Skeletal muscle satellite cell (primary cell): ENCODE measurements at regions not wholly inside any gene's neighbourhood (a gene's known extent, or its start where the extent isn't known, plus 50 kb on each side); places are given as distances from the start of the nearest gene placed in this dataset.

Experiments used
- H3K27me3 ChIP-seq: 2 replicates; pipeline ENCODE4 v1.7.0; 2013; ENCODE audit warnings: low read length; ENCODE audit not compliant: control insufficient read depth, insufficient read depth
- H3K36me3 ChIP-seq: 2 replicates; pipeline ENCODE4 v1.7.0; 2013; ENCODE audit warnings: mild to moderate bottlenecking, control low read depth, low read length; ENCODE audit not compliant: insufficient read depth
- H3K4me1 ChIP-seq: 2 replicates; pipeline ENCODE4 v1.7.0; 2013; ENCODE audit warnings: low read length; ENCODE audit not compliant: control insufficient read depth, insufficient read depth
- H3K4me2 ChIP-seq: 2 replicates; pipeline ENCODE4 v1.7.0; 2013; ENCODE audit warnings: mild to moderate bottlenecking, low read length
- H3K4me3 ChIP-seq: 2 replicates; pipeline ENCODE4 v1.7.0; 2013; ENCODE audit warnings: low read length
- H3K9ac ChIP-seq: 2 replicates; pipeline ENCODE4 v1.7.0; 2013; ENCODE audit warnings: mild to moderate bottlenecking, low read depth, low read length, moderate library complexity
- H3K9me3 ChIP-seq: replicated peaks from 2 replicates; pipeline ENCODE4 v1.7.0; 2013; ENCODE audit warnings: mild to moderate bottlenecking, control low read depth, low read length

DNA sequence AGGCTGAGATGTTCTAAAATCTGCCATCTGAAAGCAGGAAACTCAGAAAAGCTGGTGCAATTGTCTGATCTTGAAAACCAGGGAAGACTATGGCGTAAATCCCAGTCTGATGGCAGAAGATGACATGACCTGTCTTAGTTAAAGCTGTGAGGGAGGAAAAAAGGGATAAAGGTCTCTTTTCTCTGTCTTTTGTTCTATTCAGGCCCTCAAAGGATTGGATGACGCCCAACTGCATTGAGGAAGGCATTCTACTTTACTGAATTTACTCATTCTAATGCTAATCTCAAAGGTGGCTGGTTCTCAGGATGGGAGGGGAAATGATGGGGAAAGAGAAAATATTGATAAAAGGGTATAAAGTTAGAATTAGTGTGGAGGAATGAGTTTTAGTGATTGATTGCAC lies 312.8 kb upstream of the CTNND2 start:
- Histone ChIP-seq H3K9ac (no peak overlapping the region), H3K36me3 (no peaks in the 10 kb centered on the region), H3K4me2 (no peak overlapping the region), H3K27me3 (no peaks in the 10 kb centered on the region), H3K9me3 (no peaks in the 10 kb centered on the region), H3K4me1 (no peaks in the 10 kb centered on the region), H3K4me3 (no peak overlapping the region)

- Histone ChIP-seq H3K36me3 (no peaks in the 10 kb centered on the region), H3K9ac (no peak overlapping the region), H3K27me3 (no peaks in the 10 kb centered on the region), H3K4me1 (no peaks in the 10 kb centered on the region), H3K9me3 (no peaks in the 10 kb centered on the region), H3K4me3 (no peak overlapping the region), H3K4me2 (no peak overlapping the region)
Measured at GRCh38 chr5:12214267-12215015, 310.2 kb upstream of the CTNND2 start.

- Histone ChIP-seq H3K27me3 (no peaks in the 10 kb centered on the region), H3K4me1 (no peaks in the 10 kb centered on the region), H3K4me2 (no peak overlapping the region), H3K4me3 (no peak overlapping the region), H3K9me3 (no peaks in the 10 kb centered on the region), H3K9ac (no peak overlapping the region), H3K36me3 (no peaks in the 10 kb centered on the region)
Measured at GRCh38 chr5:12208366-12209100, 304.3 kb upstream of the CTNND2 start.

DNA sequence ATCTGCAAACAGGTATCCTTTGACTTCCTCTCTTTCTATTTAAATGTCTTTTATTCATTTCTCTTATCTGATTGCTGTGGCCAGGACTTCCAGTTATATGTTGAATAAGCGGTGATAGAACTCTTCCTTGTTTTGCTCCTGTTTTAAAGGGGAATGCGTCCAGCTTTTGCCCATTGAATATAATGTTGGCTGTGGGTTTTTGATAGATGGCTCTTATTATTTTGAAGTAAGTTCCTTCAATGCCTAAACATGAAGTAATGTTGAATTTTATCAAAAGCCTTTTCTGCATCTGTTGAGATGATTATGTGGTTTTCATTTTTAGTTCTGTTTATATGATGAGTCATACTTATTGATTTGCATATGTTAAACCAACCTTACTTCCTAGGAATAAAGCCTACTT lies 300.5 kb upstream of the CTNND2 start:
- Histone ChIP-seq H3K9me3 (no peaks in the 10 kb centered on the region), H3K36me3 (no peaks in the 10 kb centered on the region), H3K4me1 (no peaks in the 10 kb centered on the region), H3K9ac (no peak overlapping the region), H3K27me3 (no peaks in the 10 kb centered on the region), H3K4me3 (no peak overlapping the region), H3K4me2 (no peak overlapping the region)

DNA sequence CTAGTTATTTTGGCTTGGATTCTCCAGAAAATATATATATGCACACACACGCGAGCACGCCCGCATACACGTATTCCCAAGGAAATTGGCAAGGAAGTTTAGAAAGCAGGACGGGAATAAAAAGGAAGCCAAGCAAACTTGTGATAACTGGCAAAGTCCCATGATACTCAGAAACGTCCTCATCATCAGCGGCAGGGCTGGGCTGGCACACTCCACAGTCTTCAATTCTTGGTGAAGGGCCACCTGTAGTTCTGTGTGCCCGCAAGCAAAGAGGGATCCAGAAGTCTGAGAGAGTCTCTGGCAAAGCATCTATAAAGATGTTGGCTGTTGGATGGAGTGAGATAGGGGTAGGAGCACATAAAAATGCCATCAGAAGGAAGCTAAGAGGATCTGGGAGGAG lies 289.3 kb upstream of the CTNND2 start:
- no peaks in the 10 kb centered on the region for H3K9me3 ChIP-seq
- no peaks in the 10 kb centered on the region for H3K4me1 ChIP-seq
- H3K4me3 ChIP-seq: no peak overlapping the region
- no peak overlapping the region for H3K4me2 ChIP-seq
- no peaks in the 10 kb centered on the region for H3K36me3 ChIP-seq
- H3K9ac ChIP-seq: no peak overlapping the region
- H3K27me3 ChIP-seq: no peaks in the 10 kb centered on the region

DNA sequence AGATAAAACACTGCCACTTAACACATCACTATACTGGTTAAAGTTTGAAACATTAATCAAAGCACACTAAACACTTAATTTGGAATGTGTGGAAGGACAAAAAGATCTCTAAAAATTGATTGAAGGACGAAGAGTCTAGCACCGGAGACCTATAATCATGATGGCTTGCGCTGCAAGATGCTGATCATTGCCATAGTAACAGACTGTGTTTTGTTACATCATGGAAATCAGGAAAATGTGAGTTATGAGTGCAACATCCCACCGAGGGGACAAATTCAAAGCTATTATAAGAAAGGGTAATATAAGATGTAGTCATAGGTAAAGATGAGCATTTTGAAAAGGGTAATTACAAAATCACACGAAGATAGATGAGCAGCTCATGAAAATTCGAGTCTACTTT lies 278.8 kb upstream of the CTNND2 start:
- peaks cover 8% of the 10 kb centered on the region for H3K9me3 ChIP-seq
- H3K4me3 ChIP-seq: no peak overlapping the region
- H3K36me3 ChIP-seq: no peaks in the 10 kb centered on the region
- H3K27me3 ChIP-seq: no peaks in the 10 kb centered on the region
- no peak overlapping the region for H3K4me2 ChIP-seq
- H3K4me1 ChIP-seq: no peaks in the 10 kb centered on the region
- no peak overlapping the region for H3K9ac ChIP-seq

DNA sequence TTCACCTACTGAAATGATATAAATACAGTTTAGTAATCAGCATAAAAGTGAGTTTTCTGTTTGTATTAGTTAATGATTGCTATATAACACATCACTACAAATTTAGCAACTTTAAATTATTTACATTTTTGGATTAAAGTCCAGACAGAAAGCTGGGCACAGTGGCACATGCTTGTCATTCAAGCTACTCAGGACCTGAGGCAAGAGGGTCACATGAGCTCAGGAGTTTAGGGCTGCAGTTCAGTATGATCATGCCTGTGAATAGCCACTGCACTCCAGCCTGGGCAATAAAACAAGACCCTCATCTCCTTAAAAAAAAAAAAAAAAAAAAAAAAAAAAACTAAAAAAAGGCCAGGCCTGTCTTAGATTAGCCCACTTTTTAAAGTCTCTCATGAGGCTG lies 273.6 kb upstream of the CTNND2 start:
- Histone ChIP-seq H3K9ac (no peak overlapping the region), H3K4me3 (no peak overlapping the region), H3K27me3 (no peaks in the 10 kb centered on the region), H3K4me1 (no peaks in the 10 kb centered on the region), H3K36me3 (no peaks in the 10 kb centered on the region), H3K9me3 (no peaks in the 10 kb centered on the region), H3K4me2 (no peak overlapping the region)

- no peaks in the 10 kb centered on the region for H3K36me3 ChIP-seq
- H3K4me3 ChIP-seq: no peak overlapping the region
- H3K9ac ChIP-seq: no peak overlapping the region
- no peaks in the 10 kb centered on the region for H3K27me3 ChIP-seq
- H3K9me3 ChIP-seq: no peaks in the 10 kb centered on the region
- H3K4me2 ChIP-seq: no peak overlapping the region
- H3K4me1 ChIP-seq: no peaks in the 10 kb centered on the region
Measured at GRCh38 chr5:12177225-12177624, 273.0 kb upstream of the CTNND2 start.

GRCh38 chr5:12175914-12176585 lies 271.8 kb upstream of the CTNND2 start:
- Histone ChIP-seq H3K4me1 (no peaks in the 10 kb centered on the region), H3K4me3 (no peak overlapping the region), H3K9me3 (no peaks in the 10 kb centered on the region), H3K27me3 (no peaks in the 10 kb centered on the region), H3K9ac (no peak overlapping the region), H3K4me2 (no peak overlapping the region), H3K36me3 (no peaks in the 10 kb centered on the region)

DNA sequence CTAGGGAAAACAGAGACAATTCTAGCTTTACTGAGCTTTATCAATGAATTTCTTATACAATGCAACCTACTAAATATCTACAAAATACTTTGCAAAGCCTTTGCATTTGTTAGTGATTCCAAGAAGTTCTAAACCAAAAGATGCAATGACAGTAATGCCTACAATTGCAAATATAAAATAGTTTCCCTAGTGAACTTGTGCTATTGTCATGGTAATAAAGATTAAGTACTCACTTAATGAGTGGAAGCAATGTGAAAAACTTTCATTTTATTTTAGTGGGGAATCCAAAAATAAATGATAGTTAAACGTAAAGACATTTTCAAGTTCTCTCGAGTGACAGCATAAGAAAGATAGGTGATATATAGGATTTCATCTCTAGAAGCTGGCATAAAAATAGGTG lies 270.5 kb upstream of the CTNND2 start:
- Histone ChIP-seq H3K27me3 (no peaks in the 10 kb centered on the region), H3K9me3 (no peaks in the 10 kb centered on the region)

DNA sequence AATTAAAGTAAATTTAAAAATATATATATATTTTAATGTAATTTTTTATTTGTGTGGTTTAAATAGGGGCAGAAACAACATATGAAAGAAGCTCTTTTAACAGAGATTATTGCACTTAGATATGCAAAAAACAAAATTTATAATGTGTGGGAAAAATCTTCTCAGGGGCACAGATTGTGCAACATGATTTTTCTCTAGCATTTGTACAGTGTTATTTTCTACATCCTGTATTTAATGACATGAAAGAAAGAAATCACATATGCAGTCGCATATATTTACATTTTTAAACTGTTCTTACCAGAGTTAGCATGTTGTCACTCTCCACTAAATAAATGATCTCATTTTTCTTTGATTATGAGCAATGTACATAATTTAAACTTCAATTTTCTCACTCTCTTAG lies 265.3 kb upstream of the CTNND2 start:
- Histone ChIP-seq H3K4me2 (no peak overlapping the region), H3K9me3 (peaks cover 3% of the 10 kb centered on the region), H3K36me3 (no peaks in the 10 kb centered on the region), H3K9ac (no peak overlapping the region), H3K4me1 (no peaks in the 10 kb centered on the region), H3K27me3 (no peaks in the 10 kb centered on the region), H3K4me3 (no peak overlapping the region)

More for the DNA sequence above, 270.5 kb upstream of the CTNND2 start:
- Histone ChIP-seq H3K4me1 (no peaks in the 10 kb centered on the region), H3K36me3 (no peaks in the 10 kb centered on the region), H3K4me2 (no peak overlapping the region), H3K9ac (no peak overlapping the region), H3K4me3 (no peak overlapping the region)
